NCI-H2196 (cell line): ENCODE measurements at regions not wholly inside any gene's neighbourhood (a gene's known extent, or its start where the extent isn't known, plus 50 kb on each side); places are given as distances from the start of the nearest gene placed in this dataset.
"Not testable (repeated sequence)": the region's sequence is repeated elsewhere in the genome, so short reads cannot be mapped to it uniquely, and the experiment has no call there.

Experiments
- DNase-seq: peaks from one replicate; lab custom pipeline; 2025; ENCODE audit not compliant: unreplicated experiment; lab: John Stamatoyannopoulos, UW

GRCh38 chr10:53664282-53665019 lies 891.9 kb upstream of the MBL2 start:
- DNase-seq, result no peak

- DNase-seq, result no peak
Observed at GRCh38 chr10:53650794-53651193, 878.2 kb upstream of the MBL2 start.

GRCh38 chr10:53647221-53647620 lies 874.6 kb upstream of the MBL2 start:
- not testable (repeated sequence) for DNase-seq

- no peak for DNase-seq
Observed at GRCh38 chr10:53646525-53646924, 873.9 kb upstream of the MBL2 start.

GRCh38 chr10:53645951-53646350 lies 873.4 kb upstream of the MBL2 start:
- no peak for DNase-seq

GRCh38 chr10:53638006-53638405 lies 865.4 kb upstream of the MBL2 start:
- no peak for DNase-seq

- no peak for DNase-seq
Observed at GRCh38 chr10:53624722-53625121, 852.1 kb upstream of the MBL2 start.

- no peak for DNase-seq
Observed at GRCh38 chr10:53622201-53622600, 849.6 kb upstream of the MBL2 start.

GRCh38 chr10:53619671-53620070 lies 847.1 kb upstream of the MBL2 start:
- DNase-seq, result no peak

- no peak for DNase-seq
Observed at GRCh38 chr10:53607691-53608090, 835.1 kb upstream of the MBL2 start.

GRCh38 chr10:53606981-53607380 lies 834.4 kb upstream of the MBL2 start:
- DNase-seq, result no peak

- DNase-seq, result no peak
Observed at GRCh38 chr10:53601260-53601875, 828.8 kb upstream of the MBL2 start.

- no peak for DNase-seq
Observed at GRCh38 chr10:53598914-53599313, 826.3 kb upstream of the MBL2 start.

- no peak for DNase-seq
Observed at GRCh38 chr10:53597835-53598251, 825.3 kb upstream of the MBL2 start.

GRCh38 chr10:53580465-53580864 lies 807.9 kb upstream of the MBL2 start:
- DNase-seq, result no peak

- no peak for DNase-seq
Observed at GRCh38 chr10:53579773-53580172, 807.2 kb upstream of the MBL2 start.

- no peak for DNase-seq
Observed at GRCh38 chr10:53574024-53574423, 801.4 kb upstream of the MBL2 start.

GRCh38 chr10:53573498-53573897 lies 800.9 kb upstream of the MBL2 start:
- no peak for DNase-seq

GRCh38 chr10:53572799-53573198 lies 800.2 kb upstream of the MBL2 start:
- no peak for DNase-seq

- no peak for DNase-seq
Observed at GRCh38 chr10:53570221-53570620, 797.6 kb upstream of the MBL2 start.

- DNase-seq, result no peak
Observed at GRCh38 chr10:53569455-53569854, 796.9 kb upstream of the MBL2 start.

- no peak for DNase-seq
Observed at GRCh38 chr10:53548664-53549063, 776.1 kb upstream of the MBL2 start.

- DNase-seq, result no peak
Observed at GRCh38 chr10:53547364-53547763, 774.8 kb upstream of the MBL2 start.
